Neural cell (in vitro differentiated cells): ENCODE measurements at regions not wholly inside any gene's neighbourhood (a gene's known extent, or its start where the extent isn't known, plus 50 kb on each side); places are given as distances from the start of the nearest gene placed in this dataset.

Experiments
- H2AFZ ChIP-seq: fragments of 200-600, 300-800 bp; sonication (generic), shearing (Covaris generic); 2 replicates; pipeline ENCODE4 v1.6.0; 2014; ENCODE audit warnings: low read depth, mild to moderate bottlenecking, antibody characterized with exemption, low read length, moderate library complexity
- H3F3A ChIP-seq: fragments of 200-600 bp; shearing (Covaris generic); 2 replicates; pipeline ENCODE4 v1.6.1; 2016; ENCODE audit warnings: mild to moderate bottlenecking, moderate library complexity, mixed read lengths, antibody characterized with exemption, low read length; ENCODE audit not compliant: insufficient read depth, poor library complexity, severe bottlenecking
- H3K27ac ChIP-seq: fragments of 200-600, 300-800 bp; sonication (generic), shearing (Covaris generic); 2 replicates; pipeline ENCODE4 v1.5.1; 2014; ENCODE audit warnings: mild to moderate bottlenecking, low read length, moderate library complexity
- H3K27me3 ChIP-seq: fragments of 300-800, 200-600 bp; sonication (generic), shearing (Covaris generic); 2 replicates; pipeline ENCODE4 v1.6.0; 2014; ENCODE audit warnings: mild to moderate bottlenecking, low read depth, low read length, moderate library complexity; ENCODE audit not compliant: insufficient read depth
- H3K36me3 ChIP-seq: fragments of 300-800, 200-600 bp; sonication (generic), shearing (Covaris generic); 2 replicates; pipeline ENCODE4 v1.5.1; 2014; ENCODE audit warnings: mild to moderate bottlenecking, antibody characterized with exemption, low read length, moderate library complexity; ENCODE audit not compliant: insufficient read depth
- H3K4me2 ChIP-seq: fragments of 300-800, 200-600 bp; sonication (generic), shearing (Covaris generic); 2 replicates; pipeline ENCODE4 v1.6.0; 2014; ENCODE audit warnings: mild to moderate bottlenecking, low read length
- H3K4me3 ChIP-seq: fragments of 300-800, 200-600 bp; sonication (generic), shearing (Covaris generic); 2 replicates; pipeline ENCODE4 v1.5.1; 2014; ENCODE audit warnings: mild to moderate bottlenecking, low read length, moderate library complexity
- H3K79me2 ChIP-seq: fragments of 200-600 bp; shearing (Covaris generic); replicated peaks from 2 replicates; pipeline ENCODE4 v1.6.0; 2014; ENCODE audit warnings: mild to moderate bottlenecking, low read length, moderate library complexity; ENCODE audit not compliant: insufficient read depth
- H3K9ac ChIP-seq: fragments of 300-800, 200-600 bp; sonication (generic), shearing (Covaris generic); 2 replicates; pipeline ENCODE4 v1.6.1; 2016; ENCODE audit warnings: mild to moderate bottlenecking, low read length, mixed read lengths
- H3K9me2 ChIP-seq: fragments of 200-600 bp; shearing (Covaris generic); 2 replicates; pipeline ENCODE4 v1.6.1; 2016; ENCODE audit warnings: mild to moderate bottlenecking, low read length, mixed read lengths; ENCODE audit not compliant: insufficient read depth
- H3K9me3 ChIP-seq: fragments of 200-600, 300-800 bp; sonication (generic), shearing (Covaris generic); 2 replicates; pipeline ENCODE4 v1.6.1; 2016; ENCODE audit warnings: mild to moderate bottlenecking, mixed run types, low read length, moderate library complexity, mixed read lengths
- H4K20me1 ChIP-seq: fragments of 200-600 bp; shearing (Covaris generic); 2 replicates; pipeline ENCODE4 v1.6.1; 2016; ENCODE audit warnings: mild to moderate bottlenecking, mixed run types; ENCODE audit not compliant: insufficient read depth
- CTCF ChIP-seq: fragments of 450-650 bp; IDR thresholded peaks from 2 replicates; pipeline ENCODE4 v1.5.1; 2014; ENCODE audit warnings: antibody characterized with exemption, mild to moderate bottlenecking, moderate library complexity; ENCODE audit not compliant: poor library complexity, severe bottlenecking
- EP300 ChIP-seq: fragments of 450-650 bp; conservative IDR thresholded peaks from 2 replicates; pipeline ENCODE4 v1.6.1; 2014; ENCODE audit warnings: antibody characterized with exemption, mild to moderate bottlenecking, moderate library complexity; ENCODE audit not compliant: poor library complexity, severe bottlenecking
- EZH2 ChIP-seq: fragments of 200-600, 300-800 bp; shearing (Covaris generic), sonication (generic); IDR thresholded peaks from 2 replicates; pipeline ENCODE4 v1.6.1; 2014; ENCODE audit warnings: antibody characterized with exemption, low read length, borderline replicate concordance, mild to moderate bottlenecking; ENCODE audit not compliant: insufficient read depth, poor library complexity, severe bottlenecking
- MXI1 ChIP-seq: fragments of 450-650 bp; conservative IDR thresholded peaks from 2 replicates; pipeline ENCODE4 v1.6.1; 2014; ENCODE audit warnings: antibody characterized with exemption, mild to moderate bottlenecking; ENCODE audit not compliant: poor library complexity, severe bottlenecking
- POLR2AphosphoS5 ChIP-seq: IDR thresholded peaks from 2 replicates; pipeline ENCODE4 v1.6.1; 2012
- RAD21 ChIP-seq: fragments of 450-650 bp; conservative IDR thresholded peaks from 2 replicates; pipeline ENCODE4 v1.6.1; 2014; ENCODE audit warnings: antibody characterized with exemption, mild to moderate bottlenecking, moderate library complexity
- REST ChIP-seq: IDR thresholded peaks from 2 replicates; pipeline ENCODE4 v1.6.1; 2012; ENCODE audit warnings: borderline replicate concordance
- SMC3 ChIP-seq: fragments of 450-650 bp; conservative IDR thresholded peaks from 2 replicates; pipeline ENCODE4 v1.6.1; 2014; ENCODE audit warnings: antibody characterized with exemption, mild to moderate bottlenecking, moderate library complexity; ENCODE audit not compliant: poor library complexity
- TAF1 ChIP-seq: IDR thresholded peaks from 2 replicates; pipeline ENCODE4 v1.6.1; 2012; ENCODE audit warnings: low read depth

- Histone ChIP-seq H3F3A (peaks cover 4% of the 10 kb centered on the region), H3K9me2 (no peaks in the 10 kb centered on the region), H3K4me2 (no peak overlapping the region), H3K36me3 (no peaks in the 10 kb centered on the region), H3K4me3 (no peak overlapping the region), H3K9ac (no peak overlapping the region), H4K20me1 (no peaks in the 10 kb centered on the region), H3K27me3 (no peaks in the 10 kb centered on the region), H3K27ac (no peak overlapping the region), H2AFZ (no peak overlapping the region), H3K9me3 (no peaks in the 10 kb centered on the region), H3K79me2 (no peaks in the 10 kb centered on the region)
- no peak for TF ChIP-seq POLR2AphosphoS5
- TF ChIP-seq EZH2, result no peak
- no peak for TF ChIP-seq SMC3
- TF ChIP-seq CTCF, result no peak
- TF ChIP-seq REST, result no peak
- no peak for TF ChIP-seq EP300
- no peak for TF ChIP-seq TAF1
- no peak for TF ChIP-seq RAD21
- no peak for TF ChIP-seq MXI1
Measured at GRCh38 chr5:61614606-61615005, 282.5 kb downstream of the ZSWIM6 start.

- H3K4me2 ChIP-seq, result no peak overlapping the region
- H4K20me1 ChIP-seq, result no peaks in the 10 kb centered on the region
- H3K79me2 ChIP-seq, result no peaks in the 10 kb centered on the region
- H3F3A ChIP-seq, result no peaks in the 10 kb centered on the region
- TF ChIP-seq TAF1, result no peak
- H3K27me3 ChIP-seq, result no peaks in the 10 kb centered on the region
- H3K27ac ChIP-seq, result no peak overlapping the region
- H3K9me2 ChIP-seq, result no peaks in the 10 kb centered on the region
- H2AFZ ChIP-seq, result no peak overlapping the region
- H3K4me3 ChIP-seq, result no peak overlapping the region
- no peaks in the 10 kb centered on the region for H3K9me3 ChIP-seq
- no peaks in the 10 kb centered on the region for H3K36me3 ChIP-seq
- no peak overlapping the region for H3K9ac ChIP-seq
Measured at GRCh38 chr5:61617039-61617438, 285.0 kb downstream of the ZSWIM6 start.

GRCh38 chr5:61617995-61618525 is 286.0 kb downstream of the ZSWIM6 start:
- Histone ChIP-seq H3F3A (no peaks in the 10 kb centered on the region), H3K36me3 (no peaks in the 10 kb centered on the region), H3K79me2 (no peaks in the 10 kb centered on the region), H3K27ac (no peak overlapping the region), H3K4me2 (no peak overlapping the region), H3K9me3 (no peaks in the 10 kb centered on the region), H3K4me3 (no peak overlapping the region), H3K27me3 (no peaks in the 10 kb centered on the region), H2AFZ (no peak overlapping the region), H3K9ac (no peak overlapping the region), H3K9me2 (no peaks in the 10 kb centered on the region), H4K20me1 (no peaks in the 10 kb centered on the region)
- no peak for TF ChIP-seq MXI1
- TF ChIP-seq CTCF, result no peak
